A673 (cell line): ENCODE measurements at regions not wholly inside any gene's neighbourhood (a gene's known extent, or its start where the extent isn't known, plus 50 kb on each side); places are given as distances from the start of the nearest gene placed in this dataset.

ENCODE experiments used
- EZH2 ChIP-seq: fragments of 200-600 bp; sonication (generic); IDR thresholded peaks from 2 replicates; pipeline ENCODE4 v1.6.1; 2017; ENCODE audit warnings: borderline replicate concordance, low read depth, mild to moderate bottlenecking, mixed read lengths, antibody characterized with exemption, low read length; ENCODE audit not compliant: poor library complexity, severe bottlenecking
- TF ChIP-seq, protein P1 (sequence below): fragments of 300-800, 200-600 bp; sonication (generic); conservative IDR thresholded peaks from 2 replicates; pipeline ENCODE4 v1.5.1; 2017; ENCODE audit warnings: low read depth, mild to moderate bottlenecking, antibody characterized with exemption, low read length, moderate library complexity, mixed read lengths

GRCh38 chr6:122322824-122323223 is 76.6 kb upstream of the HSF2 start:
- no peak for TF ChIP-seq EZH2
- TF ChIP-seq, protein P1, sequence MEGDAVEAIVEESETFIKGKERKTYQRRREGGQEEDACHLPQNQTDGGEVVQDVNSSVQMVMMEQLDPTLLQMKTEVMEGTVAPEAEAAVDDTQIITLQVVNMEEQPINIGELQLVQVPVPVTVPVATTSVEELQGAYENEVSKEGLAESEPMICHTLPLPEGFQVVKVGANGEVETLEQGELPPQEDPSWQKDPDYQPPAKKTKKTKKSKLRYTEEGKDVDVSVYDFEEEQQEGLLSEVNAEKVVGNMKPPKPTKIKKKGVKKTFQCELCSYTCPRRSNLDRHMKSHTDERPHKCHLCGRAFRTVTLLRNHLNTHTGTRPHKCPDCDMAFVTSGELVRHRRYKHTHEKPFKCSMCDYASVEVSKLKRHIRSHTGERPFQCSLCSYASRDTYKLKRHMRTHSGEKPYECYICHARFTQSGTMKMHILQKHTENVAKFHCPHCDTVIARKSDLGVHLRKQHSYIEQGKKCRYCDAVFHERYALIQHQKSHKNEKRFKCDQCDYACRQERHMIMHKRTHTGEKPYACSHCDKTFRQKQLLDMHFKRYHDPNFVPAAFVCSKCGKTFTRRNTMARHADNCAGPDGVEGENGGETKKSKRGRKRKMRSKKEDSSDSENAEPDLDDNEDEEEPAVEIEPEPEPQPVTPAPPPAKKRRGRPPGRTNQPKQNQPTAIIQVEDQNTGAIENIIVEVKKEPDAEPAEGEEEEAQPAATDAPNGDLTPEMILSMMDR = no peak
